ENCODE measurements at regions not wholly inside any gene's neighbourhood (a gene's known extent, or its start where the extent isn't known, plus 50 kb on each side); places are given as distances from the start of the nearest gene placed in this dataset.

GRCh38 chr2:16272038-16272788 is 331.9 kb downstream of the MYCN start:
- DNase-seq = no peak

- no peak for DNase-seq
Observed at GRCh38 chr2:16271231-16271896, 331.0 kb downstream of the MYCN start.

- DNase-seq = no peak
Observed at GRCh38 chr2:16270441-16270840, 330.1 kb downstream of the MYCN start.

GRCh38 chr2:16268301-16269000 is 328.1 kb downstream of the MYCN start:
- DNase-seq = no peak

- DNase-seq = no peak
Observed at GRCh38 chr2:16266571-16266970, 326.2 kb downstream of the MYCN start.

GRCh38 chr2:16264931-16265540 is 324.7 kb downstream of the MYCN start:
- DNase-seq = no peak

GRCh38 chr2:16264491-16264890 is 324.1 kb downstream of the MYCN start:
- DNase-seq = no peak

GRCh38 chr2:16263241-16263890 is 323.0 kb downstream of the MYCN start:
- DNase-seq = no peak

- DNase-seq = no peak
Observed at GRCh38 chr2:16262526-16263178, 322.3 kb downstream of the MYCN start.

GRCh38 chr2:16261791-16262190 is 321.4 kb downstream of the MYCN start:
- no peak for DNase-seq

- no peak for DNase-seq
Observed at GRCh38 chr2:16261071-16261470, 320.7 kb downstream of the MYCN start.

GRCh38 chr2:16260041-16260830 is 319.9 kb downstream of the MYCN start:
- no peak for DNase-seq

GRCh38 chr2:16259010-16259409 is 318.7 kb downstream of the MYCN start:
- no peak for DNase-seq

- no peak for DNase-seq
Observed at GRCh38 chr2:16258350-16258749, 318.0 kb downstream of the MYCN start.

GRCh38 chr2:16257322-16258028 is 317.1 kb downstream of the MYCN start:
- DNase-seq = no peak

GRCh38 chr2:16256601-16257321 is 316.4 kb downstream of the MYCN start:
- no peak for DNase-seq

- no peak for DNase-seq
Observed at GRCh38 chr2:16255120-16255519, 314.8 kb downstream of the MYCN start.

GRCh38 chr2:16254356-16254965 is 314.1 kb downstream of the MYCN start:
- DNase-seq = no peak

- DNase-seq = no peak
Observed at GRCh38 chr2:16253291-16253690, 312.9 kb downstream of the MYCN start.

Data from right kidney (tissue), 1 donor.